ENCODE measurements at regions not wholly inside any gene's neighbourhood (a gene's known extent, or its start where the extent isn't known, plus 50 kb on each side); places are given as distances from the start of the nearest gene placed in this dataset.

DNA sequence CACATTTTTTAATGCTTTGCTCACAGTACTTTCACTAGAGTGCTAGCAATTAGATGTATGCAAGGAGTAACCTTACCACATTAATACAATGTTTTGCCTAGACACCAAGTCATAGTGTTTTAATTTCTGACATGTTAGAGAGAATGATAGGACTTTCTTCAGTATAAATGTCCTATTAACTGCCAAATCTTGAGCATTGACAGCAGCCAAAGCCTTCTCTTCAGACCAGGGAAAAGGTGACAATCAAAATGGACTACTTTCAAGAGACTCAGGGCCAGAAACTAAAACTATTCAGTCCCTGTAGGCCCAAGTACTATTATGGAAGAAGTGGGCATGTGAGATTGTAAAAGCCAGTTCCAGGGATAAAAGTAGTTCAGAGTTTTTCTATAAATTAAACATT, 201.4 kb upstream of the PCDH15 start:
- intact Hi-C loops (cut with micrococcal nuclease), result no loop called here
- POLR2A ChIA-PET (ENCODE audit: partially characterized antibody), result no interaction called here

GRCh38 chr10:55001422-55001821, 200.4 kb upstream of the PCDH15 start:
- POLR2A ChIA-PET (ENCODE audit: partially characterized antibody), result no interaction called here
- Histone ChIP-seq H3K4me3 (ENCODE audit: low read length in 2 of 2) (no peak overlapping the region), H3K27ac (ENCODE audit: low read depth, low read length) (no peak overlapping the region), H3K36me3 (ENCODE audit: insufficient read depth, low read length) (no peaks in the 10 kb centered on the region), H3K27me3 (ENCODE audit: insufficient read depth, low read length) (no peaks in the 10 kb centered on the region), H3K9me3 (ENCODE audit: control insufficient read depth in 1 of 2, low read length in 2 of 2) (no peaks in the 10 kb centered on the region), H3K4me1 (ENCODE audit: insufficient read depth, low read length) (no peaks in the 10 kb centered on the region)
- H3K36me3 Mint-ChIP-seq, result no peaks in the 10 kb centered on the region
- H3K27ac Mint-ChIP-seq, result no peak overlapping the region
- no peak overlapping the region for H3K4me3 Mint-ChIP-seq
- DNase-seq, result no peak
- H3K9me3 Mint-ChIP-seq, result peaks cover 5 to 17% (median 12%) of the 10 kb centered on the region in 8 donors
- CTCF ChIA-PET (ENCODE audit: partially characterized antibody), result no interaction called here
- intact Hi-C loops (cut with micrococcal nuclease), result no loop called here
- no peaks in the 10 kb centered on the region for H3K4me1 Mint-ChIP-seq
- no peaks in the 10 kb centered on the region for H3K27me3 Mint-ChIP-seq

More for the DNA sequence above, 201.4 kb upstream of the PCDH15 start:
- Mint-ChIP-seq H3K4me1 (no peaks in the 10 kb centered on the region), H3K27ac (no peak overlapping the region), H3K9me3 (peaks cover 5 to 23% (median 12%) of the 10 kb centered on the region in 8 donors), H3K27me3 (no peaks in the 10 kb centered on the region), H3K36me3 (no peaks in the 10 kb centered on the region), H3K4me3 (no peak overlapping the region)
- no peaks in the 10 kb centered on the region for H3K4me1 ChIP-seq (ENCODE audit: insufficient read depth, low read length)
- CTCF ChIA-PET (ENCODE audit: partially characterized antibody), result no interaction called here
- H3K27ac ChIP-seq (ENCODE audit: low read depth, low read length), result no peak overlapping the region
- no peaks in the 10 kb centered on the region for H3K36me3 ChIP-seq (ENCODE audit: insufficient read depth, low read length)
- H3K27me3 ChIP-seq (ENCODE audit: insufficient read depth, low read length), result no peaks in the 10 kb centered on the region
- H3K4me3 ChIP-seq (ENCODE audit: low read length in 2 of 2), result no peak overlapping the region
- H3K9me3 ChIP-seq (ENCODE audit: control insufficient read depth in 1 of 2, low read length in 2 of 2), result no peaks in the 10 kb centered on the region
- no peak for DNase-seq

GRCh38 chr10:54993148-54993547, 192.1 kb upstream of the PCDH15 start:
- DNase-seq, result no peak
- H3K4me3 Mint-ChIP-seq, result no peak overlapping the region
- no peak overlapping the region for H3K27ac Mint-ChIP-seq
- Histone ChIP-seq H3K4me3 (ENCODE audit: low read length in 2 of 2) (no peak overlapping the region), H3K36me3 (ENCODE audit: insufficient read depth, low read length) (no peaks in the 10 kb centered on the region), H3K9me3 (ENCODE audit: control insufficient read depth in 1 of 2, low read length in 2 of 2) (no peaks in the 10 kb centered on the region), H3K27ac (ENCODE audit: low read depth, low read length) (no peak overlapping the region), H3K4me1 (ENCODE audit: insufficient read depth, low read length) (no peaks in the 10 kb centered on the region), H3K27me3 (ENCODE audit: insufficient read depth, low read length) (no peaks in the 10 kb centered on the region)
- H3K9me3 Mint-ChIP-seq, result peaks cover 3 to 18% (median 11%) of the 10 kb centered on the region in 8 donors
- ChIA-PET CTCF (ENCODE audit: partially characterized antibody) (no interaction called here), POLR2A (ENCODE audit: partially characterized antibody) (no interaction called here)
- peaks cover 0 to 1% of the 10 kb centered on the region in 2 donors for H3K27me3 Mint-ChIP-seq
- H3K4me1 Mint-ChIP-seq, result no peaks in the 10 kb centered on the region
- intact Hi-C loops (cut with micrococcal nuclease), result no loop called here
- no peaks in the 10 kb centered on the region for H3K36me3 Mint-ChIP-seq

- Mint-ChIP-seq H3K9me3 (peaks cover 0 to 30% (median 15%) of the 10 kb centered on the region in 8 donors), H3K4me3 (no peak overlapping the region), H3K27me3 (no peaks in the 10 kb centered on the region), H3K4me1 (no peaks in the 10 kb centered on the region), H3K27ac (no peak overlapping the region), H3K36me3 (no peaks in the 10 kb centered on the region)
- H3K9me3 ChIP-seq (ENCODE audit: control insufficient read depth in 1 of 2, low read length in 2 of 2), result no peaks in the 10 kb centered on the region
- no peaks in the 10 kb centered on the region for H3K4me1 ChIP-seq (ENCODE audit: insufficient read depth, low read length)
- DNase-seq, result no peak
- intact Hi-C loops (cut with micrococcal nuclease), result no loop called here
- H3K36me3 ChIP-seq (ENCODE audit: insufficient read depth, low read length), result no peaks in the 10 kb centered on the region
- no peak overlapping the region for H3K4me3 ChIP-seq (ENCODE audit: low read length in 2 of 2)
- H3K27me3 ChIP-seq (ENCODE audit: insufficient read depth, low read length), result no peaks in the 10 kb centered on the region
- no peak overlapping the region for H3K27ac ChIP-seq (ENCODE audit: low read depth, low read length)
- ChIA-PET CTCF (ENCODE audit: partially characterized antibody) (no interaction called here), POLR2A (ENCODE audit: partially characterized antibody) (no interaction called here)
Observed at GRCh38 chr10:54985732-54986131, 184.7 kb upstream of the PCDH15 start.

- no peak overlapping the region for H3K27ac ChIP-seq (ENCODE audit: low read depth, low read length)
Observed at GRCh38 chr10:54983255-54983654, 182.2 kb upstream of the PCDH15 start.

GRCh38 chr10:54962134-54962900, 161.3 kb upstream of the PCDH15 start:
- peaks cover 0 to 7% of the 10 kb centered on the region in 2 donors for H3K9me3 ChIP-seq (ENCODE audit: control insufficient read depth in 1 of 2, low read length in 2 of 2)
- no peaks in the 10 kb centered on the region for H3K4me1 ChIP-seq (ENCODE audit: insufficient read depth, low read length)
- no peaks in the 10 kb centered on the region for H3K36me3 ChIP-seq (ENCODE audit: insufficient read depth, low read length)
- no peak for DNase-seq
- intact Hi-C loops (cut with micrococcal nuclease), result no loop called here
- H3K27ac Mint-ChIP-seq, result no peak overlapping the region
- no peaks in the 10 kb centered on the region for H3K36me3 Mint-ChIP-seq
- H3K4me1 Mint-ChIP-seq, result no peaks in the 10 kb centered on the region
- ChIA-PET POLR2A (ENCODE audit: partially characterized antibody) (no interaction called here), CTCF (ENCODE audit: partially characterized antibody) (no interaction called here)
- no peak overlapping the region for H3K4me3 ChIP-seq (ENCODE audit: low read length in 2 of 2)
- H3K27me3 ChIP-seq (ENCODE audit: insufficient read depth, low read length), result no peaks in the 10 kb centered on the region
- H3K4me3 Mint-ChIP-seq, result no peak overlapping the region
- no peak overlapping the region for H3K27ac ChIP-seq (ENCODE audit: low read depth, low read length)
- no peaks in the 10 kb centered on the region for H3K27me3 Mint-ChIP-seq
- H3K9me3 Mint-ChIP-seq, result peaks cover 0 to 14% (median 7%) of the 10 kb centered on the region in 8 donors

More at GRCh38 chr10:54983255-54983654, 182.2 kb upstream of the PCDH15 start:
- no peaks in the 10 kb centered on the region for H3K27me3 Mint-ChIP-seq
- CTCF ChIA-PET (ENCODE audit: partially characterized antibody), result no interaction called here
- no peak overlapping the region for H3K4me3 Mint-ChIP-seq
- Histone ChIP-seq H3K36me3 (ENCODE audit: insufficient read depth, low read length) (no peaks in the 10 kb centered on the region), H3K27me3 (ENCODE audit: insufficient read depth, low read length) (no peaks in the 10 kb centered on the region), H3K4me1 (ENCODE audit: insufficient read depth, low read length) (no peaks in the 10 kb centered on the region), H3K9me3 (ENCODE audit: control insufficient read depth in 1 of 2, low read length in 2 of 2) (no peaks in the 10 kb centered on the region), H3K4me3 (ENCODE audit: low read length in 2 of 2) (no peak overlapping the region)
- no peaks in the 10 kb centered on the region for H3K36me3 Mint-ChIP-seq
- H3K4me1 Mint-ChIP-seq, result no peaks in the 10 kb centered on the region
- H3K9me3 Mint-ChIP-seq, result peaks cover 2 to 24% (median 9%) of the 10 kb centered on the region in 8 donors
- H3K27ac Mint-ChIP-seq, result no peak overlapping the region
- POLR2A ChIA-PET (ENCODE audit: partially characterized antibody), result no interaction called here
- intact Hi-C loops (cut with micrococcal nuclease), result no loop called here
- no peak for DNase-seq

- no peak for DNase-seq
- Histone ChIP-seq H3K27ac (ENCODE audit: low read depth, low read length) (no peak overlapping the region), H3K27me3 (ENCODE audit: insufficient read depth, low read length) (no peaks in the 10 kb centered on the region), H3K4me1 (ENCODE audit: insufficient read depth, low read length) (no peaks in the 10 kb centered on the region), H3K4me3 (ENCODE audit: low read length in 2 of 2) (no peak overlapping the region), H3K9me3 (ENCODE audit: control insufficient read depth in 1 of 2, low read length in 2 of 2) (peaks cover 0 to 7% of the 10 kb centered on the region in 2 donors), H3K36me3 (ENCODE audit: insufficient read depth, low read length) (no peaks in the 10 kb centered on the region)
- Mint-ChIP-seq H3K4me3 (no peak overlapping the region), H3K36me3 (no peaks in the 10 kb centered on the region), H3K9me3 (peaks cover 0 to 17% (median 7%) of the 10 kb centered on the region in 8 donors), H3K27ac (no peak overlapping the region), H3K27me3 (no peaks in the 10 kb centered on the region), H3K4me1 (no peaks in the 10 kb centered on the region)
- intact Hi-C loops (cut with micrococcal nuclease), result no loop called here
- CTCF ChIA-PET (ENCODE audit: partially characterized antibody), result no interaction called here
- POLR2A ChIA-PET (ENCODE audit: partially characterized antibody), result no interaction called here
Observed at GRCh38 chr10:54961040-54961439, 160.0 kb upstream of the PCDH15 start.
